Hematopoietic multipotent progenitor cell treated with erythropoietin and hydrocortisone succinate and interleukin-3 and kit ligand, for 8 days (in vitro differentiated cells): ENCODE measurements at regions not wholly inside any gene's neighbourhood (a gene's known extent, or its start where the extent isn't known, plus 50 kb on each side); places are given as distances from the start of the nearest gene placed in this dataset.
"Not testable (repeated sequence)": the region's sequence is repeated elsewhere in the genome, so short reads cannot be mapped to it uniquely, and the experiment has no call there.

Source experiments
- DNase-seq: peaks from one replicate; pipeline ENCODE4 v3.0.0-alpha.2; 2015

- no peak for DNase-seq
Observed at GRCh38 chr7:15848901-15849300, 162.4 kb upstream of the MEOX2 start.

GRCh38 chr7:15848362-15848761 is 161.9 kb upstream of the MEOX2 start:
- DNase-seq, result peak; percentile 1

GRCh38 chr7:15845868-15846267 is 159.4 kb upstream of the MEOX2 start:
- no peak for DNase-seq

GRCh38 chr7:15845461-15845860 is 159.0 kb upstream of the MEOX2 start:
- no peak for DNase-seq

GRCh38 chr7:15839416-15840100 is 153.1 kb upstream of the MEOX2 start:
- DNase-seq, result no peak

GRCh38 chr7:15838265-15838664 is 151.8 kb upstream of the MEOX2 start:
- no peak for DNase-seq

- no peak for DNase-seq
Observed at GRCh38 chr7:15837306-15837950, 150.9 kb upstream of the MEOX2 start.

- no peak for DNase-seq
Observed at GRCh38 chr7:15836651-15837050, 150.2 kb upstream of the MEOX2 start.

- no peak for DNase-seq
Observed at GRCh38 chr7:15836041-15836440, 149.6 kb upstream of the MEOX2 start.

GRCh38 chr7:15834446-15834845 is 148.0 kb upstream of the MEOX2 start:
- no peak for DNase-seq

GRCh38 chr7:15832996-15833395 is 146.5 kb upstream of the MEOX2 start:
- DNase-seq, result no peak

GRCh38 chr7:15831606-15832005 is 145.1 kb upstream of the MEOX2 start:
- no peak for DNase-seq

GRCh38 chr7:15829691-15830090 is 143.2 kb upstream of the MEOX2 start:
- DNase-seq, result no peak

- DNase-seq, result no peak
Observed at GRCh38 chr7:15828881-15829280, 142.4 kb upstream of the MEOX2 start.

GRCh38 chr7:15821484-15822427 is 135.3 kb upstream of the MEOX2 start:
- DNase-seq, result no peak

GRCh38 chr7:15820319-15820718 is 133.8 kb upstream of the MEOX2 start:
- no peak for DNase-seq

GRCh38 chr7:15816835-15817426 is 130.4 kb upstream of the MEOX2 start:
- DNase-seq, result no peak

GRCh38 chr7:15813448-15813847 is 127.0 kb upstream of the MEOX2 start:
- no peak for DNase-seq

- DNase-seq, result not testable (repeated sequence)
Observed at GRCh38 chr7:15810383-15810782, 123.9 kb upstream of the MEOX2 start.

- not testable (repeated sequence) for DNase-seq
Observed at GRCh38 chr7:15809936-15810335, 123.5 kb upstream of the MEOX2 start.

- DNase-seq, result no peak
Observed at GRCh38 chr7:15805891-15806290, 119.4 kb upstream of the MEOX2 start.

- no peak for DNase-seq
Observed at GRCh38 chr7:15802425-15802824, 115.9 kb upstream of the MEOX2 start.

GRCh38 chr7:15801551-15801950 is 115.1 kb upstream of the MEOX2 start:
- DNase-seq, result no peak
